GM12874 (cell line): ENCODE measurements at regions not wholly inside any gene's neighbourhood (a gene's known extent, or its start where the extent isn't known, plus 50 kb on each side); places are given as distances from the start of the nearest gene placed in this dataset.

Source experiments
- CTCF ChIP-seq: IDR thresholded peaks from 2 replicates; pipeline ENCODE4 v1.5.1; 2011; ENCODE audit warnings: low read depth, mild to moderate bottlenecking, control low read depth, low read length, moderate library complexity; ENCODE audit not compliant: insufficient read depth

- no peak for TF ChIP-seq CTCF
Observed at GRCh38 chr20:57897891-57898290, 188.1 kb upstream of the PMEPA1 start.

GRCh38 chr20:57897156-57897874, 187.5 kb upstream of the PMEPA1 start:
- no peak for TF ChIP-seq CTCF

- TF ChIP-seq CTCF = no peak
Observed at GRCh38 chr20:57896563-57896962, 186.7 kb upstream of the PMEPA1 start.

- TF ChIP-seq CTCF = no peak
Observed at GRCh38 chr20:57896017-57896416, 186.2 kb upstream of the PMEPA1 start.

GRCh38 chr20:57895161-57895855, 185.5 kb upstream of the PMEPA1 start:
- no peak for TF ChIP-seq CTCF

- no peak for TF ChIP-seq CTCF
Observed at GRCh38 chr20:57894522-57894921, 184.7 kb upstream of the PMEPA1 start.

GRCh38 chr20:57894096-57894495, 184.3 kb upstream of the PMEPA1 start:
- TF ChIP-seq CTCF = no peak
